VCaP (cell line): ENCODE measurements at regions not wholly inside any gene's neighbourhood (a gene's known extent, or its start where the extent isn't known, plus 50 kb on each side); places are given as distances from the start of the nearest gene placed in this dataset.
"Not testable (repeated sequence)": the region's sequence is repeated elsewhere in the genome, so short reads cannot be mapped to it uniquely, and the experiment has no call there.

ENCODE experiments used
- H3K27ac ChIP-seq: fragments of 450-650 bp; 2 replicates; pipeline ENCODE4 v1.5.1; 2017
- TF ChIP-seq, protein P1 (sequence below): fragments of 450-650 bp; conservative IDR thresholded peaks from 2 replicates; pipeline ENCODE4 v1.5.1; 2017; ENCODE audit warnings: mild to moderate bottlenecking, moderate library complexity

DNA sequence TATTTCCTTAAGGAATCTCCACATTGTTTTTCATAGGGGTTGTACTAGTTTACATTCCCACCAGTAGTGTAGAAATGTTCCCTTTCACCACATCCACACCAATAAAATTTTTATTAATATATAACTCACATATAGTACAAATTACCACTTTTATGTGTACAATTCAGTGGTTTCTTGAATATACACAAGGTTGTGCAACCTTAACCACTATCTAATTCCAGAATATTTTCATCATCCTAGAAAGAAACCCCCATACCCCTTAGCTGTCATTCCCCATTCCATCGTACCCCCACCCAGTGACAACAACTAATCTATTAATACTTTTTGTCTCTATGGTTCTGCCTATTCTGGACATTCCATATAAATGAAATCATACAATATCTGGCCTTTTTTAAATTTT, 108.3 kb upstream of the USP9X start:
- TF ChIP-seq, protein P1, sequence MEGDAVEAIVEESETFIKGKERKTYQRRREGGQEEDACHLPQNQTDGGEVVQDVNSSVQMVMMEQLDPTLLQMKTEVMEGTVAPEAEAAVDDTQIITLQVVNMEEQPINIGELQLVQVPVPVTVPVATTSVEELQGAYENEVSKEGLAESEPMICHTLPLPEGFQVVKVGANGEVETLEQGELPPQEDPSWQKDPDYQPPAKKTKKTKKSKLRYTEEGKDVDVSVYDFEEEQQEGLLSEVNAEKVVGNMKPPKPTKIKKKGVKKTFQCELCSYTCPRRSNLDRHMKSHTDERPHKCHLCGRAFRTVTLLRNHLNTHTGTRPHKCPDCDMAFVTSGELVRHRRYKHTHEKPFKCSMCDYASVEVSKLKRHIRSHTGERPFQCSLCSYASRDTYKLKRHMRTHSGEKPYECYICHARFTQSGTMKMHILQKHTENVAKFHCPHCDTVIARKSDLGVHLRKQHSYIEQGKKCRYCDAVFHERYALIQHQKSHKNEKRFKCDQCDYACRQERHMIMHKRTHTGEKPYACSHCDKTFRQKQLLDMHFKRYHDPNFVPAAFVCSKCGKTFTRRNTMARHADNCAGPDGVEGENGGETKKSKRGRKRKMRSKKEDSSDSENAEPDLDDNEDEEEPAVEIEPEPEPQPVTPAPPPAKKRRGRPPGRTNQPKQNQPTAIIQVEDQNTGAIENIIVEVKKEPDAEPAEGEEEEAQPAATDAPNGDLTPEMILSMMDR, result no peak
- no peak overlapping the region for H3K27ac ChIP-seq

DNA sequence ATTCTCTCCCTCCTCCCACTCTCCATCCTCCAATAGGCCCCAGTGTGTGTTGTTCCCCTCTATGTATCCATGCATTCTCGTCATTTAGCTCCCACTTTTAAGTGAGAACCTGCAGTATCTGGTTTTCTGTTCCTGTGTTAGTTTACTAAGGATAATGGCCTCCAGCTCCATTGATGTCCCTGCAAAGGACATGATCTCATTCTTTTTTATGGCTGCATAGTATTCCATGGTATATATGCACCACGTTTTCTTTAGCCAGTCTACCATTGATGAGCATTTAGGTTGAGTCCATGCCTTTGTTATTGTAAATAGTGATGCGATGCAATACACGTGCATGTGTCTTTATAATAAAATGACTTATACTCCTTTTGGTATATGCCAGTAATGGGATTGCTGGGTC, 100.3 kb upstream of the USP9X start:
- TF ChIP-seq, protein P1, result no peak
- no peak overlapping the region for H3K27ac ChIP-seq

DNA sequence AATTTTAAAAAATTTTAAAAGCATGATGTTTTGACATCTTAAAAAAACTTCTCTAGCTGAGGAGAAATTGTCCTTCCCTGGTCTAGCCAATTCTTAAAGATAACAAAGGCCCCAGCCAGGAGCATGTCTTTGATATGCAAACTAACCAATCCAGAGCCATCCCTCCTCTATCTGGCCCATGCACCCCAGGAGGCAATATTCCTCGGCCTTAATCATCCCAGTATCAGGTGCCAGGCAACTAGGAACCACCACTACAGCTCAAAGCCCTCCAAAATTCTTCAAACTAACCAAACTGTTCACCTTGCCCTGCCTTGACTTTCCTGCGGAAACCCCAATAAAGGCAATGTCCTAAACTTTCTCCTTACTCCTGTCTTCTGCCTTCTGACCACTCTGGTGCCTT, 97.8 kb upstream of the USP9X start:
- TF ChIP-seq, protein P1, result no peak
- no peak overlapping the region for H3K27ac ChIP-seq

DNA sequence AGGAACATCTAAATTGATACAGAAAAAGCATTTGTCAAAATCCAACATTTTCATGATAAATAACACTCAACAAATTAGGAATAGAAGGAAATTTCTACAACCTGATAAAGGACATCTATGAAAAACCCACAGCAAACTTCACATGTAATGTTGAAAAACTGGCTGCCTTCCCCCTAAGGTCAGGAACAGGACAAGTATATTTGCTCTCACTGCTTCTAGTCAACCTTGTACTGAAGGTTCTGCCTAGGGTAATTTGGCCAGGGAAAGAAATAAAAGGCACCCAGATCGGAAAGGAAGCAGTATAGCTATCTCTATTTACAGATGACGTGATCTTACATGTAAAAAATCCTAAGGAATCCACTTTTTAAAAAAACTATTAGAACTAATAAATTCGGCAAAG, 97.1 kb upstream of the USP9X start:
- no peak overlapping the region for H3K27ac ChIP-seq
- TF ChIP-seq, protein P1, result no peak

DNA sequence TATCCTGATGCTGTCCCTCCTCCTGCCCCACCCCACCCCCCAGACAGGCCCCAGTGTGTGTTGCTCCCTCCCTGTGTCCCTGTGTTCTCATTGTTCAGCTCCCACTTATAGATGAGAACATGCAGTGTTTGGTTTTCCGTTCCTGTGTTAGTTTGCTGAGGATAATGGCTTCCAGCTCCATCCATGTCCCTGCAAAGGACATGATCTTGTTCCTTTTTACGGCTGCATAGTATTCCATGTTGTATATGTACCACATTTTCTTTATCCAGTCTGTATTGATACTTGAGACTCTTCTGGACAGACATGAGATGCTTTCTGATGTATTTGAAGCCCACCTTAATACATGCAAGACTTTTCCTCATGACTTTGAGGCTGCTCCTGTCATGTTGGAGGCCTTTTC, 91.8 kb upstream of the USP9X start:
- H3K27ac ChIP-seq, result not testable (repeated sequence)

DNA sequence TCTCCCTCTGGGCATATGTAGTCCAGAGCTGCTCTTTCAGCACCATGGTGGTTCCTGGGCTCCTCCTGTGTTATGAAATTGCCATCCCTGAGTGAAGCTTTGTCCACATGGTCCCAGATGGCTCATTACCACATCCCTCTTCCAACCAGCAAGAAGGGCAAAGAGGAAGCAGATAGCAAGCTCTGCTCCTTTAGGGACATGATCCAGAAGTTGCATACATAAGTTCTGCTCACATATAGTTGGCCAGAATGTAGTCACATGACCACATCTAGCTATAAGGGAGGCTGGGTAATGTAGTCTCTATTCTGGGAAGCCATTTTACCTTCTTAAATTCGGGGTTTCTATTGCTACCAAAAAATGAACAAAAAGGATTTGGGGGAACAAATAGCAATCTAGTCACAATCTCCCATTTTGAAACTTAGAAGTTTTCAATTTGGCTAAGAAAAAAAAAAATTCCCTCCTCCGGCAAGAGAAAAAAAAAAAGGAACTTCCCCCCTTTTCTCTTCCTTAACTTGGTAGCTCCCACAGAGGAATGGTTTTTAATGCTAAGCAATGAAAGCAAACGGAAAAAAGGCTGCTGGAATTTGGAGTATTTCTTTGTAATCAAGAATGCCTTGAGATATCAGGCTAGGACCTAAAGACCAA, 88.2 kb upstream of the USP9X start:
- H3K27ac ChIP-seq, result no peak overlapping the region

DNA sequence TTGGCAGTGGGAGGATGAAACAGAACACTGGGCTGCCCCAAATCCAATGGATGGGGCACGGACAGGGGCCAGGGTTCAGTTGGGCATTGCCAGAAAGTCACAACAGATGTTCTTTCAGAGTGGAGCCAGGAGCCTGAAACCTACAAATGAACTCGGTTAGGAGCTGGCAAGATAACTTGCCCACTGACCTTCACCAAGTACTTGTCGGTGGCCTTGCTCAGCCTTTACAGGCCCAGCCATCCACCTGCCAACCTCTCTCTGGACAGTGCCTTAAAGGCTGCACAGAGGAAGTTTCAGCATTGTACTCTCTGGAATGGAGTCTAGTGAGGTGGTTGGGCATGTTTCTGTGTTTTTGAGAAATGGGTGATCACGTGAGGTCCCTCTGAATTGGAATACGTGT, 87.1 kb upstream of the USP9X start:
- TF ChIP-seq, protein P1, result no peak

More for the DNA sequence above, 88.2 kb upstream of the USP9X start:
- TF ChIP-seq, protein P1, result no peak

DNA sequence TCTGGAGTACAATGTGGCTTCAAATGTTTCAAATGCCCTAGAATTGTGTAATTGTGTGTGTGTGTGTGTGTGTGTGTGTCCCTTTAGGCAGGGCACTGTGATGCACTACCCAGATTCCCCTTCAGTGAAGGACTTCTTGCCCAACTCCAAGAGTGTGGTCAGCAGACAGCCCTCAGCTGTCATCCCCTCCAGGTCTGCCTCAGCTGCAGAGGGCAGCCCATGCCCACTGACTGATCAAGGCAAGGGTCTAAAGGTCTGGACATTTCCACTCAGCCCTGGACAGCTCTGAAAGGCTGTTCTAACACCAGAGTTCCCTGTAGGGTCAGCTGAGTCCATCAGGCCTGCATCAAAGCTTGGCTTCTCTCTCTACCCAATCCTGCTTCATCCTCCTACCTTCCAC, 83.9 kb upstream of the USP9X start:
- TF ChIP-seq, protein P1, result no peak
- H3K27ac ChIP-seq, result no peak overlapping the region

More for the DNA sequence above, 87.1 kb upstream of the USP9X start:
- no peak overlapping the region for H3K27ac ChIP-seq
